ENCODE measurements at regions not wholly inside any gene's neighbourhood (a gene's known extent, or its start where the extent isn't known, plus 50 kb on each side); places are given as distances from the start of the nearest gene placed in this dataset.

- H3K56ac ChIP-seq (ENCODE audit: extremely low read depth, insufficient read depth, low read length) = no peak overlapping the region
- no peak overlapping the region for H2BK15ac ChIP-seq (ENCODE audit: low read depth, low read length)
- peak overlapping the region; percentile 45 for H2AFZ ChIP-seq (replicated peaks; ENCODE audit: low read length, poor library complexity)
- H3K4ac ChIP-seq (ENCODE audit: low read depth, low read length) = no peak overlapping the region
- no peaks in the 10 kb centered on the region for H3K27me3 ChIP-seq (ENCODE audit: control insufficient read depth, insufficient read depth, low read length)
- no peak overlapping the region for H3K27ac ChIP-seq (ENCODE audit: insufficient read depth, low read length)
- TF ChIP-seq MXI1 (IDR thresholded peaks at IDR 0.05; ENCODE audit: borderline replicate concordance, low read depth, low read length) = no peak
- no peak for TF ChIP-seq SMC3 (IDR thresholded peaks at IDR 0.05; ENCODE audit: low read depth, low read length)
- TF ChIP-seq FOS (IDR thresholded peaks at IDR 0.05; ENCODE audit: low read depth, low read length) = no peak
- no peak for TF ChIP-seq POLR2A (IDR thresholded peaks at IDR 0.05; ENCODE audit: low read depth, low read length)
- TF ChIP-seq BHLHE40 (IDR thresholded peaks at IDR 0.05; ENCODE audit: low read depth, low read length) = no peak
- TF ChIP-seq CEBPB (IDR thresholded peaks at IDR 0.05; ENCODE audit: low read depth, low read length) = no peak
- no peak for TF ChIP-seq MAZ (IDR thresholded peaks at IDR 0.05; ENCODE audit: borderline replicate concordance, low read depth, low read length)
- no peak for TF ChIP-seq CTCF (conservative IDR thresholded peaks at IDR 0.05; ENCODE audit: low read depth, low read length)
- no peak for TF ChIP-seq RFX5 (IDR thresholded peaks at IDR 0.05; ENCODE audit: low read depth, low read length)
- no peak for TF ChIP-seq CHD1 (IDR thresholded peaks at IDR 0.05; ENCODE audit: low read depth, low read length)
- no peak for TF ChIP-seq ELK1 (IDR thresholded peaks at IDR 0.05; ENCODE audit: borderline replicate concordance, low read depth, low read length)
- TF ChIP-seq RCOR1 (IDR thresholded peaks at IDR 0.05; ENCODE audit: insufficient replicate concordance, low read length) = no peak
- no peaks in the 10 kb centered on the region for H3K36me3 ChIP-seq (ENCODE audit: control insufficient read depth, insufficient read depth, low read length)
- H3K4me2 ChIP-seq (ENCODE audit: low read depth, low read length) = no peak overlapping the region
- ATAC-seq (ENCODE audit: low read depth) = peak; percentile 75
- peak; percentile 48 for DNase-seq
- no peak overlapping the region for H2AK9ac ChIP-seq (replicated peaks; ENCODE audit: low read depth, low read length, poor library complexity)
- WGBS, 2 experiments (ENCODE audit: extremely low coverage in 2 of 2, insufficient read length in 1 of 2) = no CpG with 5 or more reads among the region's 8 CpGs
- dilution Hi-C loops (cut with HindIII; ENCODE audit: low sequenced_read_pairs, unreplicated experiment) (no loop called here), intact Hi-C loops (cut with micrococcal nuclease) (no loop called here), in situ Hi-C loops (cut with MboI; ENCODE audit: low sequenced_read_pairs) (no loop called here)
- H4K91ac ChIP-seq (ENCODE audit: insufficient read depth, low read depth, low read length) = no peak overlapping the region
- no peaks in the 10 kb centered on the region for H3K9me1 ChIP-seq (ENCODE audit: insufficient read depth, low read length)
- no peak overlapping the region for H2AK5ac ChIP-seq (ENCODE audit: low read depth, low read length)
- no peaks in the 10 kb centered on the region for H3K9me3 ChIP-seq (ENCODE audit: control insufficient read depth, insufficient read depth, low read length)
- H3K4me3 ChIP-seq (ENCODE audit: insufficient read depth, low read depth, low read length) = no peak overlapping the region
- H4K8ac ChIP-seq (ENCODE audit: low read depth in 2 of 2, low read length in 2 of 2) = no peak overlapping the region
- H3K9ac ChIP-seq (ENCODE audit: low read depth, low read length) = no peak overlapping the region
- no peak overlapping the region for H3K18ac ChIP-seq (ENCODE audit: low read depth, low read length)
- ChIA-PET POLR2A (ENCODE audit: unreplicated experiment) (no interaction called here), CTCF (interaction anchor here (0.8 kb wide), 1 partner anchor 479 kb away, joined by 3 read pairs; no protein-coding TSS in a partner anchor)
- no peaks in the 10 kb centered on the region for H3K4me1 ChIP-seq (ENCODE audit: control insufficient read depth, insufficient read depth, low read length)
- H4K5ac ChIP-seq (ENCODE audit: low read depth, low read length) = no peak overlapping the region
- H4K20me1 ChIP-seq (ENCODE audit: insufficient read depth, low read length) = no peaks in the 10 kb centered on the region
- no peak overlapping the region for H2BK120ac ChIP-seq (ENCODE audit: low read depth, low read length)
- H3K23ac ChIP-seq (ENCODE audit: low read depth, low read length) = no peak overlapping the region
- H2BK20ac ChIP-seq (ENCODE audit: low read depth, low read length) = no peak overlapping the region
- H2BK5ac ChIP-seq (ENCODE audit: low read depth, low read length, poor library complexity, severe bottlenecking) = no peak overlapping the region
- no peaks in the 10 kb centered on the region for H3K79me1 ChIP-seq (ENCODE audit: low read depth in 1 of 2, low read length in 2 of 2)
- H3K14ac ChIP-seq (replicated peaks; ENCODE audit: low read depth, low read length) = no peak overlapping the region
- no TSS peak for BruUV-seq (replicated peaks)
Observed at GRCh38 chr13:106052200-106052767, 483.2 kb downstream of the EFNB2 start.

Measured in IMR-90 (cell line).